Transverse colon (tissue), 3 donors: ENCODE measurements at regions not wholly inside any gene's neighbourhood (a gene's known extent, or its start where the extent isn't known, plus 50 kb on each side); places are given as distances from the start of the nearest gene placed in this dataset.

Experiments
- EP300 ChIP-seq: sonication (generic); formaldehyde crosslinking; IDR thresholded peaks from one replicate; pipeline ENCODE4 v1.6.1; 2017; ENCODE audit warnings: antibody characterized with exemption, low read depth
- POLR2A ChIP-seq: fragments of 450-650 bp; IDR thresholded peaks from one replicate; pipeline ENCODE4 v1.6.1; 2016; ENCODE audit warnings: antibody characterized with exemption, mild to moderate bottlenecking, moderate library complexity
- TF ChIP-seq, protein P1 (sequence below), 5 experiments: fragments of 200-600 bp in 3 of 5; fragments of 450-650 bp in 2 of 5; sonication (generic) in 3 of 5; IDR thresholded peaks; 1 replicate in 2 of 5; 2 replicates in 3 of 5; pipeline ENCODE4 v1.5.1; 2016 to 2017; ENCODE audit warnings: antibody characterized with exemption in 5 of 5, inconsistent platforms in 3 of 5, mild to moderate bottlenecking in 2 of 5, moderate library complexity in 1 of 5

DNA sequence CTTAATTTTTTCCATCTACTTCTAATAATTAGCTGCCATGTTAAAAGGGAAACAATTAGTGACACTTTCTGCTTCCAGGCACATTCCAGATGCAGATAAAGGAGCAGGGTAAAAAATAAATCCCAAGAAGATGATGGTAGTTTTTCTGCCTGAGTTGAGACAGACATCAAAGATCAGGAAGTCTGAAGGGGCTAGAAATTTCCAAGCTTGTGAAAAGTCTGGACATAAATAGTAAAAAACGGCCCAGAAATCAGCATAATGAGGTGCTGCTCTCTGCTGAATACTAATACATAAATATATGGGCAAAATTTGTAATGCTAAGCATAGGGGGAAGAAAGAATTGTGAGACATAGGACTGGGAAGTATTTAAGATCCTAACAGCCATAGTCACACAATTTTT, 460.0 kb upstream of the RGS18 start:
- TF ChIP-seq EP300 (no peak), POLR2A (no peak)
- TF ChIP-seq, protein P1, sequence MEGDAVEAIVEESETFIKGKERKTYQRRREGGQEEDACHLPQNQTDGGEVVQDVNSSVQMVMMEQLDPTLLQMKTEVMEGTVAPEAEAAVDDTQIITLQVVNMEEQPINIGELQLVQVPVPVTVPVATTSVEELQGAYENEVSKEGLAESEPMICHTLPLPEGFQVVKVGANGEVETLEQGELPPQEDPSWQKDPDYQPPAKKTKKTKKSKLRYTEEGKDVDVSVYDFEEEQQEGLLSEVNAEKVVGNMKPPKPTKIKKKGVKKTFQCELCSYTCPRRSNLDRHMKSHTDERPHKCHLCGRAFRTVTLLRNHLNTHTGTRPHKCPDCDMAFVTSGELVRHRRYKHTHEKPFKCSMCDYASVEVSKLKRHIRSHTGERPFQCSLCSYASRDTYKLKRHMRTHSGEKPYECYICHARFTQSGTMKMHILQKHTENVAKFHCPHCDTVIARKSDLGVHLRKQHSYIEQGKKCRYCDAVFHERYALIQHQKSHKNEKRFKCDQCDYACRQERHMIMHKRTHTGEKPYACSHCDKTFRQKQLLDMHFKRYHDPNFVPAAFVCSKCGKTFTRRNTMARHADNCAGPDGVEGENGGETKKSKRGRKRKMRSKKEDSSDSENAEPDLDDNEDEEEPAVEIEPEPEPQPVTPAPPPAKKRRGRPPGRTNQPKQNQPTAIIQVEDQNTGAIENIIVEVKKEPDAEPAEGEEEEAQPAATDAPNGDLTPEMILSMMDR (IDR thresholded peaks at IDR 0.05), result no peak
